IMR-90 (cell line): ENCODE measurements at regions not wholly inside any gene's neighbourhood (a gene's known extent, or its start where the extent isn't known, plus 50 kb on each side); places are given as distances from the start of the nearest gene placed in this dataset.

ENCODE experiments used
- BHLHE40 ChIP-seq: fragments of 150-350 bp; IDR thresholded peaks from 2 replicates; pipeline ENCODE4 v1.6.1; 2016; ENCODE audit warnings: mild to moderate bottlenecking, low read depth, low read length
- RCOR1 ChIP-seq: IDR thresholded peaks from 2 replicates; pipeline ENCODE4 v1.6.1; 2012; ENCODE audit warnings: mild to moderate bottlenecking, low read length, improper control_type of control experiment; ENCODE audit not compliant: insufficient replicate concordance
- TF ChIP-seq, protein P1 (sequence below): conservative IDR thresholded peaks from 2 replicates; pipeline ENCODE4 v1.5.1; 2012; ENCODE audit warnings: mild to moderate bottlenecking, low read depth, low read length, improper control_type of control experiment

DNA sequence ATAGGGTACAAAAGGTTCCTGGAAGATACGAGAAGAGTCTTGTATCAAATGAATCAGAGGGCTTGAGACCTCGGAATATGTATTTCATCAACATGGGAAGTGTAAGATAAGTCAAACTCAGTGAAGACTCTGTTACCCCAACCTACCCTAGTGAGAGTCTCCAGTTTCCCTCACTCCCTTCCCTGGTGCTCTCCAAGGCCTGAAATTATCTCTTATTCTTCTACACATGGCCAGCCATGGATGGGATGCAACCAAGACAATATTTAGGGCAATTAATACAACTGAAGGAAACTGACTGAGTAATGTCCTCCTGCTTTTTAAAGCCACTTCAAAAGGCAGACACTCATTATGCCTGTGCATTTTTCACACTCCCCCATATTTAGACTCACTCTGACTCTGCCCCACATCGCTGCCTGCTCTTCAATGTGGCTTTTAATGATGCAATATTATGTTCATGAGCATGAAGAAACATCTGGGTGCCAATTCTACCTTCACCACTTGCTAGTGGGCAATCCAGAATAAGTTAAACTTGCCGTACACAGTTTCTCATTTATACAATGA is 137.1 kb upstream of the THBS1 start:
- TF ChIP-seq, protein P1, sequence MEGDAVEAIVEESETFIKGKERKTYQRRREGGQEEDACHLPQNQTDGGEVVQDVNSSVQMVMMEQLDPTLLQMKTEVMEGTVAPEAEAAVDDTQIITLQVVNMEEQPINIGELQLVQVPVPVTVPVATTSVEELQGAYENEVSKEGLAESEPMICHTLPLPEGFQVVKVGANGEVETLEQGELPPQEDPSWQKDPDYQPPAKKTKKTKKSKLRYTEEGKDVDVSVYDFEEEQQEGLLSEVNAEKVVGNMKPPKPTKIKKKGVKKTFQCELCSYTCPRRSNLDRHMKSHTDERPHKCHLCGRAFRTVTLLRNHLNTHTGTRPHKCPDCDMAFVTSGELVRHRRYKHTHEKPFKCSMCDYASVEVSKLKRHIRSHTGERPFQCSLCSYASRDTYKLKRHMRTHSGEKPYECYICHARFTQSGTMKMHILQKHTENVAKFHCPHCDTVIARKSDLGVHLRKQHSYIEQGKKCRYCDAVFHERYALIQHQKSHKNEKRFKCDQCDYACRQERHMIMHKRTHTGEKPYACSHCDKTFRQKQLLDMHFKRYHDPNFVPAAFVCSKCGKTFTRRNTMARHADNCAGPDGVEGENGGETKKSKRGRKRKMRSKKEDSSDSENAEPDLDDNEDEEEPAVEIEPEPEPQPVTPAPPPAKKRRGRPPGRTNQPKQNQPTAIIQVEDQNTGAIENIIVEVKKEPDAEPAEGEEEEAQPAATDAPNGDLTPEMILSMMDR: no peak
- TF ChIP-seq BHLHE40 (no peak), RCOR1 (no peak)
